ENCODE measurements at regions not wholly inside any gene's neighbourhood (a gene's known extent, or its start where the extent isn't known, plus 50 kb on each side); places are given as distances from the start of the nearest gene placed in this dataset.

DNA sequence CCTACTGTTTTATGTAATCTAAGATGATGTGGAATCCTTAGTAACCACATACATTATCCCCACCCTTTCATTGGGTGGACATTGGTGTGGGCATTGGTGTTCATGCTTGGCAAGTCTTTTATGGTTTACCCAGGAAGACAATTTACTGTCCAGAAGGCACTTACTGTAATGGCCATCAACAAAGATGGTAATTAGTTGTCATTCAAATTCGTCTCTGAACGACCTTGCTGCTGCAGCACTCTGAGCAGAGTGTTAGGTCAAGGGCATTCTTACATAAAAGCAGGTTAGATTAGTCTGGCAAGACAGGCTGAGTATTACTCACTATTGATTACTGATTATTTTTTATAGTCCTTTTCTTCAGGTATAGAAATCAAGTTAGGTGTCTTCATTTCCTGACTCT is 447.9 kb downstream of the XIRP2 start:
- H3K36me3 ChIP-seq, result no peaks in the 10 kb centered on the region
- DNase-seq, result no peak
- no peak overlapping the region for H3K4me3 ChIP-seq
- H3K27me3 ChIP-seq, result no peaks in the 10 kb centered on the region
- WGBS, 4 donors, result 52 to 72% (median 69%) methylated on average over 2 of the region's 2 CpGs
- H3K4me1 ChIP-seq, result no peaks in the 10 kb centered on the region
- H3K27ac ChIP-seq, result no peak overlapping the region
- H3K9me3 ChIP-seq, result no peaks in the 10 kb centered on the region
- no peak for ATAC-seq
- TF ChIP-seq POLR2A (IDR thresholded peaks at IDR 0.05), result no peak
- TF ChIP-seq, protein P1, sequence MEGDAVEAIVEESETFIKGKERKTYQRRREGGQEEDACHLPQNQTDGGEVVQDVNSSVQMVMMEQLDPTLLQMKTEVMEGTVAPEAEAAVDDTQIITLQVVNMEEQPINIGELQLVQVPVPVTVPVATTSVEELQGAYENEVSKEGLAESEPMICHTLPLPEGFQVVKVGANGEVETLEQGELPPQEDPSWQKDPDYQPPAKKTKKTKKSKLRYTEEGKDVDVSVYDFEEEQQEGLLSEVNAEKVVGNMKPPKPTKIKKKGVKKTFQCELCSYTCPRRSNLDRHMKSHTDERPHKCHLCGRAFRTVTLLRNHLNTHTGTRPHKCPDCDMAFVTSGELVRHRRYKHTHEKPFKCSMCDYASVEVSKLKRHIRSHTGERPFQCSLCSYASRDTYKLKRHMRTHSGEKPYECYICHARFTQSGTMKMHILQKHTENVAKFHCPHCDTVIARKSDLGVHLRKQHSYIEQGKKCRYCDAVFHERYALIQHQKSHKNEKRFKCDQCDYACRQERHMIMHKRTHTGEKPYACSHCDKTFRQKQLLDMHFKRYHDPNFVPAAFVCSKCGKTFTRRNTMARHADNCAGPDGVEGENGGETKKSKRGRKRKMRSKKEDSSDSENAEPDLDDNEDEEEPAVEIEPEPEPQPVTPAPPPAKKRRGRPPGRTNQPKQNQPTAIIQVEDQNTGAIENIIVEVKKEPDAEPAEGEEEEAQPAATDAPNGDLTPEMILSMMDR (IDR thresholded peaks at IDR 0.05), result no peak
- intact Hi-C loops (cut with DNase I), result no loop called here

DNA sequence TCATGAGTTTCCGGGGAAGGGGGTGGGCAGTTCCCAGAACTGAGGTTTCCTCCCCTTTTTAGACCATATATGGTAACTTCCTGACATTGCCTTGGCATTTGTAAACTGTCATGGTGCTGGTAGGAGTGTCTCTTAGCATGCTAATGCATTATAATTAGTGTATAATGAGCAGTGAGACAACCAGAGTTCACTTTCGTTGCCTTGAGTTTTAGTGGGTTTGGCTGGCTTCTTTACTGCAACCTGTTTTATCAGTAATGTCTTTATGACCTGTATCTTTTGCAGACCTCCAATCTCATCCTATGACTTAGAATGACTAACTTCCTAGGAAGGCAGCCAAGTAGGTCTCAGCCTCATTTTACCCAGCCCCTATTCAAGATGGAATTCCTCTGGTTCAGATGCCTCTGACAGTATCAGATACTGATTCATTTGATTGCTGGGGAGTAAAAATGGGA is 447.3 kb downstream of the XIRP2 start:
- H3K4me1 ChIP-seq, result no peaks in the 10 kb centered on the region
- no peak for TF ChIP-seq POLR2A (IDR thresholded peaks at IDR 0.05)
- TF ChIP-seq, protein P1 (IDR thresholded peaks at IDR 0.05), result no peak
- DNase-seq (no peak), ATAC-seq (no peak)
- intact Hi-C loops (cut with DNase I), result no loop called here
- no peak overlapping the region for H3K27ac ChIP-seq
- H3K9me3 ChIP-seq, result no peaks in the 10 kb centered on the region
- H3K36me3 ChIP-seq, result no peaks in the 10 kb centered on the region
- no peak overlapping the region for H3K4me3 ChIP-seq
- 83 to 87% (median 86%) methylated on average over 2 of the region's 2 CpGs for WGBS, 4 donors
- H3K27me3 ChIP-seq, result no peaks in the 10 kb centered on the region

- no peaks in the 10 kb centered on the region for H3K27me3 ChIP-seq
- ATAC-seq (no peak), DNase-seq (no peak)
- H3K9me3 ChIP-seq, result peaks cover 0 to 7% (median 0%) of the 10 kb centered on the region in 12 donors
- TF ChIP-seq POLR2A (IDR thresholded peaks at IDR 0.05), result no peak
- TF ChIP-seq, protein P1 (IDR thresholded peaks at IDR 0.05), result no peak
- H3K4me3 ChIP-seq, result no peak overlapping the region
- H3K27ac ChIP-seq, result no peak overlapping the region
- no peaks in the 10 kb centered on the region for H3K4me1 ChIP-seq
- WGBS, 4 donors, result 43 to 54% (median 50%) methylated on average over 1 of the region's 1 CpG
- no peaks in the 10 kb centered on the region for H3K36me3 ChIP-seq
- intact Hi-C loops (cut with DNase I), result no loop called here
These were observed 446.0 kb downstream of the XIRP2 start for GRCh38 chr2:167334146-167334742.

- Histone ChIP-seq H3K27me3 (no peaks in the 10 kb centered on the region), H3K27ac (no peak overlapping the region), H3K4me3 (no peak overlapping the region), H3K9me3 (peaks cover 0 to 7% (median 0%) of the 10 kb centered on the region in 12 donors), H3K4me1 (no peaks in the 10 kb centered on the region), H3K36me3 (no peaks in the 10 kb centered on the region)
- TF ChIP-seq POLR2A (IDR thresholded peaks at IDR 0.05), result no peak
- TF ChIP-seq, protein P1 (IDR thresholded peaks at IDR 0.05), result no peak
- intact Hi-C loops (cut with DNase I), result no loop called here
- 63 to 67% (median 64%) methylated on average over 3 of the region's 3 CpGs for WGBS, 4 donors
- ATAC-seq (no peak), DNase-seq (no peak)
These were observed 445.0 kb downstream of the XIRP2 start for GRCh38 chr2:167333245-167333644.
